Activated T-cell treated with anti-CD3 and anti-CD28 coated beads for 1 hour (primary cell): ENCODE measurements at regions not wholly inside any gene's neighbourhood (a gene's known extent, or its start where the extent isn't known, plus 50 kb on each side); places are given as distances from the start of the nearest gene placed in this dataset.
A peak's percentile ranks its signal among the peaks of the same experiment; 100 is the strongest.

Experiments used
- DNase-seq: peaks from one replicate; pipeline ENCODE4 v3.0.0-alpha.2; 2020; ENCODE audit warnings: low read depth

DNA sequence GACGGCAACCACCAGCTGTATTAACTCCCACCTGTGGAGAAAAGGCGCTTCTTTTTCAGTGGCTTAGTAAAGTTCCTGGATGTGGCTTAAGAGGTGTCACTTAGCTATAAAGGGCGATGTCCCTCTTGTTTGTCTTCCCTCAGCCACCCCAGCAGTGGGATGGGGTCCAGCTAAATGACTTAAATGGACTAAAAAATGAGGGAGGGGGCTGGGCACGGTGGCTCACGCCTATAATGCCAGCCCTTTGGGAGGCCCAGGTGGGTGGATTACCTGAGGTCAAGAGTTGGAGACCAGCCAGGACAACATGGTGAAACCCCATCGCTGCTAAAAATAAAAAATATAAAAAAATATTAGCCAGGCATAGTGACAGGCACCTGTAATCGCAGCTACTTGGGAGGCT, 667.5 kb upstream of the RBFOX1 start:
- DNase-seq, result no peak

DNA sequence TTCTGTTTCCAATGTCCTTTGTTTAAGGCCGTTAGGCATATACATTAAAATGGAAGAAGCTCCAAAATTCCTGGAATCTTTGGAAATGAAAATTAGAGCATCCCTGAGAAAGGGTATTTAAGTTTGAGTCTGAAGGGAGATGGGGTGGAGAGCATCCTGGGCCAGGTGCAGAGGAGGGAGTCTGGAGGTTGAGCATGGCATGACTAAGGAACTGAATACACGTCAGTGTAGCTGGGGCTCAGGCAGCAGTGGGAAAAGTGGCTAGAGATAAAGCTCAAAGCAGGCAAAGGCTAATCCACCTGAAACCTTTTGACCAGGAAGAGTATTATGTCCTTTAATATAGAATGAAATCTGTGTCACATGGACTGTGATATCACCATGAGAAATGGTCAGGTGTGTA, 669.0 kb upstream of the RBFOX1 start:
- no peak for DNase-seq

- DNase-seq, result no peak
These were observed 675.9 kb upstream of the RBFOX1 start for GRCh38 chr16:6656760-6657159.

- no peak for DNase-seq
These were observed 685.8 kb upstream of the RBFOX1 start for GRCh38 chr16:6646891-6647290.

GRCh38 chr16:6645768-6646568, 686.7 kb upstream of the RBFOX1 start:
- no peak for DNase-seq

DNA sequence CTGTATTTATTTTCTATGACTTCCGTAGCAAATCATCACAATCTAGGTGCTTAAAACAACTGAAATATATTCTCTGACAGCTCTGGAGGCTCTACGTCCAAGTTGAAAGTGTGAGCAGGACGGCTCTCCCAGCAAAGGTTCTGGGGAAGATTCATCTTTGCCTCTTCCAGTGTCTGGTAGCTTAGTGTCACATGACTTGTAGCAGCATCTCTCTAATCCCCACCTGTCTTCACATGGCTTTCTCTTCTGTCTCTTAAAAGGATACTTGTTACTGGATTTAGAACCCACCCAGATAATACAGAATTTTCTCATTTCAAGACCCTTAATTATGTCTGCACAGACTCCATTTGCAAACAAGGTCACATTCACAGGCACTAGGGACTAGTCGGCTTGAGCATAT, 687.7 kb upstream of the RBFOX1 start:
- DNase-seq, result no peak

DNA sequence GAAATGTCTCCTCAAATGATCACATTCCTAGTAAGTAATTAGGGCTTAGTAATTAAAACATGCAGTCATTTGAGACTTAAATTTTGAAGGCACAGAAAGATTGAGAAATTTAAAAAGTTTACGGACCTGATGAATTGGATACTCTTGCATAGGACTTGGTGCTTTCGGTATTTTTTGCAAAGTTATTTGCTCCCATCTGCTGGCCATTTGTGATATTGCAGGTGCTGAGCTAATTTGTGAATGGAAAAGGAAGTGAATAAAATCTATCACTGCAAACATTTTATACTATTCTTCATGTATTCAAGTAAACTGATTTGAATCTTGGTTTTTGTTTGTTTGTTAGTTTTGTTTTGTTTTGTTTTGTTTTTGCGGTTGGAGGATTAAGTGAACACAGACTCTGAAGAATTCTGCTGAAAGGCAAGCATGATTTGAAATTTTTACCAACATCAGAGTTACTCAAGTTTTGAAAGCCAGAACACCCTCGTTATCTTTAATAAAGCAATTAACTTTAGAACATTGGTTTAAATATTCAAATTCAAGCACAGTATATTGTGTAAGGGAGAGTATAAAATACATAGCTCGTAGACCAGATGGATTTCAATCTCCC, 689.5 kb upstream of the RBFOX1 start:
- peak; percentile 4 for DNase-seq

DNA sequence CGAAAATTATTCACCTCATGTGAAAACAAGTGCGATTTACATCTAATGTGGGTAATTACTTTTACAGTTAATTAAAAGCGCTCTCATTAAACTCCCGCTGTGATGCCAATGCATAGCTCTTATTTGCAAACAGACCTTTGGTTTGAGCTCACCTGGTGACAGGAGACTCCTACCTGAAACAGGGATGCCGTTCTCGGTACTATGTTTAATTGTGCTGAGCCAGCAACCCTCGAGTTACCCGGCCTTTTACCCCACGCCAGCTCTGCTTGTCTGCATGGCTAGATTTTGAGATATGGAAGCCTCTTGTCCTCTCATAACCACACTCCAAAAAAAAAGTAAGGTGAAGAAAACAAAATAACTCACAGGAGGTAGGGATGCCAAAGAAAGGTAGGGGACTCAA, 690.4 kb upstream of the RBFOX1 start:
- no peak for DNase-seq

DNA sequence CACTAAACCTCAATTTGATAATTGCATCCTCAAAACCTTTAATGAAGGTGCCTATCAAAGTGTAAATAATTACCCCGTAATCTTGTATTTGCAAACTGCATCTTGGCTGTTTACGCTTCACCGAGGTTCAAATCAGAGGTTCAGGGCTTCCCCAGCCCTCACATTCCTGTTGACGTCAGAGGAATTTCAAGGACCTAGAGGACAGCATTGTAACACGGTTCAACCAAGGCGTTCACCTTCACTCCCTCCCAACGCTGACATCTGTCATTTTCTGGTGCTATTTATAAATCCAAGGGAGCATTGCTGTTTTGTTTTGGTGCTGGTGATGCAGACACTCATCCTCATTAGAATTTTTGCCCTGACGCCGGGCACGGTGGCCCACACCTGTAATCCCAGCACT, 691.6 kb upstream of the RBFOX1 start:
- DNase-seq, result no peak

- DNase-seq, result no peak
These were observed 696.2 kb upstream of the RBFOX1 start for GRCh38 chr16:6636457-6636856.

DNA sequence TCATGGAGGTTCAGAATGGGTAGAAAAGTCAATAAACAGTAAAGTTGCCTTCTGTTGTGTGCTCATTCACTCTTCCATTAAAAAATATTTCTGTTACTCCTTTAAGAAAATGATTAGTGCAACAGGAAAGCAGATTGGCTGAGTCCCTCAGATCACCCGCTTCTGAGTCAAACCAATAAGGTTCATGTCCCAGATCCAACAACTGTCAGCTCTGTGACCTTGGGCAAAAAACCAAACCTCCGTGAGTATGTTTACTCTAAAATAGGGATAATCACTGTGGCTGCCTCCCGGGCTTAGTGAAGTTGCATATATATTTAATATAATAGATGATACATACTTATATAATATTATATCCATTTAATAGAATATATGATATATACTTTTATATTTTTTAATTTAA, 698.5 kb upstream of the RBFOX1 start:
- no peak for DNase-seq

DNA sequence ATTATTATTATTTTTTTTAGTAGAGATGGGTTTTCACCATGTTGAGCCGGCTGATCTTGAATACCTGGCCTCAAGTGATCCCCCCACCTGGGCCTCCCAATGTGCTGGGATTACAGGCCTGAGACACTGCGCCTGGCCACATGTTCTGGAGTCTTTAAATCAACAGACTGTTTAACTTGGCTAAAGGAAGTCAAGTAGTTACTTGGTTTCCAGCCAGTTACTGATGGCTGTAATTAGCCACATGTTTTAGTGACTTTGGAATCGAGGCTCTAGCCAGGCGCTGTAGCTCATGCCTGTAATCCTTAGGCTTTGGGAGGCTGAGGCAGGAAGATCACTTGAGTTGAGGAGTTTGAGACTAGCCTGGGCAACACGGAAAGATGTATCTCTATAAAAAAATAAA, 699.2 kb upstream of the RBFOX1 start:
- DNase-seq, result no peak

DNA sequence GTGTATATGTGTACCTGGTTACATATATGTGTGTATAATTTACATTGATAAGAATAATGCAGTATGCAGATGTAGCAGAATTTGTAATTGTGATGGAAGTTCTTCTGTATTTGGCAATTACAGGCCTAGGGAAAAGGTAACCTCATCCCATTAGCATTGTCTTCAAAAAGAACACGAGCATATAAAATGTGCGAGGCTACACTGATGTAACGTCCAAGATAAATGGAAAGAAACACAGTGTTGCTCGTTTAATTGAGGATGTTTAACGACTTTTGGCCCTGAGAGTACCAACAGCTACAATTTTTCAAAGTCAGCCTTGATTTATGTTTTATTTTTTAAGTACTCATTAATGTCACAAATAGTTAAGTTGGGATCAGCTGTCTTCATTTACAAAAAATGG, 703.5 kb upstream of the RBFOX1 start:
- DNase-seq, result no peak

DNA sequence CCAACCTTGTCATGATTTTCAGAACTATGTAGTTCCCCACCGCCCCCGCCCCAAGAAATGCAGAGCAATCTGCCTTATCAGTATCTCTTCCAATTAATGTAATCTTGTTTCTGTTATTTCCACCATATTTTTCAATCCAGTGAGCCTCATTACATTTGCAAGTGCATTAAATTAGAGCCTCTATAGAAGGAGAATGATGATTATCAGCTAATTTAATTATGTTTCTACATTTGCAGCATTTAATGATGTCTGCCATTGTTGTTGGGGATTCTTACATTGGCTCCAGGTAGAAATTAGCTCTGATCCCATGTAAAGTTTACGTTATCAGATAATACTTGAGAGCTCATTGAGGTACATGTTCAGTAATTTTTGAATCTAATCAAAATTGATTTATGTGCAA, 707.0 kb upstream of the RBFOX1 start:
- DNase-seq, result no peak

GRCh38 chr16:6618874-6619273, 713.8 kb upstream of the RBFOX1 start:
- no peak for DNase-seq

GRCh38 chr16:6616746-6617145, 715.9 kb upstream of the RBFOX1 start:
- no peak for DNase-seq

DNA sequence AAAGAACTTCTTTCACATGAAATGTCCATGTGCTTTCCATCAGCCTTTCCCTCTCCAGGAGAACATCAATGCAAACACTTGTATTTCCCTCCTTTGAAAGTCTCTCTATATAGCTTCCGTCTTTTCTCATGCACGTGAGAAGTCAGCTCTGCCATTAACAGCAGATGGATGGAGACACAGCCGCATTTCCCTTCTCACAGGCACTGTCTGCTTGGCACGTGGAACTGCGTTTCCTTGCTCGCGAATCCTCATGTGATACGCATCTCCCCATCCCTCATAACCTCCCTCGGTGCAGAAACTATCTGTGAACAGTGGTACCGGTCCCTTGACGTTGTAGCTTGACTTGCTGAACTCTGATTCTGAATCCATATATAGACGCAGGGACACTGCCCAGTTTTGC, 717.0 kb upstream of the RBFOX1 start:
- no peak for DNase-seq

GRCh38 chr16:6611535-6611934, 721.1 kb upstream of the RBFOX1 start:
- DNase-seq, result no peak

DNA sequence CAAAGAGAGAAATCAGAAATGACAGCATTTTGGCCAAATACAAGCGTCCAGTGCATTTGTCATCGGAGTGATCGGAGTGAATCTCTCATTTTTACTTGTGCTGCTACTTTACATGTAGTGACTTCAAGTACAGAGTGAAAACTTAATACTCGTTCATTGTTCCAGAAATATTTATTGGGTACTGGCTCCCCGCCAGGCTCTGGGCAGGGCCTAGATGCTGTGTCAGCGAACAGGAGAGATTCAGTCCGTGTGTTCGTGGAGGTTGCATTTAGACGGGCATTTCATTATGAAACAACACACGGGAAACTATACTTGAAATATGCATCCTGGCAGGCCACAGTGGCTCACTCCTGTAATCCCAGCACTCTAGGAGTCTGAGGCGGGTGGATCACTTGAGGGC, 727.2 kb upstream of the RBFOX1 start:
- no peak for DNase-seq

- no peak for DNase-seq
These were observed 728.8 kb upstream of the RBFOX1 start for GRCh38 chr16:6603780-6604325.

DNA sequence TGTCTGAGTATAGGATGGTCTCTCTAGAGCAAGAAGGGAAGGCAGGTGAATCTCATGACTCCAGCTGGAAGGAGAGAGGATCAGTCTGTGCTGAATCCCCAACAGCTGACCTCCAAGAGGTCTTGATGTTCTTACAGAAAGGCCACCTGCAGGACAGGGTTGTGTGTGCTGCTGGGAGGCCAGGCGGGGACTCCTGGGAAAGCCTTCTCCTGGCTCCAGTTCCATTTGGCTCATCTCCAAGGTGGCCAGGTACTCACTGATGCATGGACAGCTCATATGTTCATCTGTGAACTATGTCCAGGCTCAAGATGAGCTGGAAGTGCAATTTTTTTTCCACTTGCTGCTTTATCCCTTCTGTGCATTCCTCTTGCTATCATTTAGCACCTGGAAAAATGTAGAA, 730.2 kb upstream of the RBFOX1 start:
- DNase-seq, result no peak

GRCh38 chr16:6600167-6600566, 732.5 kb upstream of the RBFOX1 start:
- DNase-seq, result no peak

DNA sequence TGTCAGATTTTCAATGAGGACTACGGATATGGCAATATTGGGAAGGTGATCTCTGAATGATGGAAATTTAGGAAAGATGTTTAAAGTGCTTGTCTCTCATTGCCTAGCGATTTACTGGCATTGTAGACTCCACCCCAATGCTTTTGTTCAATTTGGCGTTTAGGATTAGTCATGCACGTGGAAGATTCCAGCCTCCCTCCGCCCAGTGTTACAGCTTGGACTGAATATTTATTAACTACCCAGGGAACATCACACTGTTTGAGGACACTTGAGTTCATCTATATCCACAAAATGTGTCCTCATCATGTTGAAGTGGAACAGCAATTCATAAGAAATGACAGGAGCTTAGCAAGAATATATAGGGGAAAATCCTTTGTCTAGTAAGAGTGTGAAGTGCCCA, 738.8 kb upstream of the RBFOX1 start:
- no peak for DNase-seq

- no peak for DNase-seq
These were observed 756.0 kb upstream of the RBFOX1 start for GRCh38 chr16:6576606-6577005.
